IMR-90 (cell line): ENCODE measurements at regions not wholly inside any gene's neighbourhood (a gene's known extent, or its start where the extent isn't known, plus 50 kb on each side); places are given as distances from the start of the nearest gene placed in this dataset.

Experiments
- ATAC-seq: fragments of 200-7000 bp; cut with Tn5 transposase; 2 replicates; pipeline ENCODE4 v1.9.1; 2020; ENCODE audit warnings: low read depth, mild to moderate bottlenecking, moderate library complexity
- BruUV-seq: library from RNA; stranded (reverse); fragments of 400-500 nt; replicated peaks from 2 replicates; lab custom pipeline; 2021; lab: Mats Ljungman, UMichigan
- CTCF ChIA-PET: fragments of 300-600 bp; formaldehyde crosslinking; extraction: SDS; loops from one replicate; lab custom pipeline; 2021; ENCODE audit warnings: antibody characterized with exemption; lab: Yijun Ruan, JAX
- POLR2A ChIA-PET: fragments of 300-600 bp; sonication (Branson Sonifier 250); formaldehyde crosslinking; loops from one replicate; lab custom pipeline; 2022; ENCODE audit warnings: antibody characterized with exemption; ENCODE audit not compliant: unreplicated experiment; lab: Charles Lee
- DNase-seq: peaks from one replicate; pipeline ENCODE4 v3.0.0; 2013
- H2AFZ ChIP-seq: replicated peaks from 2 replicates; pipeline ENCODE3; 2013; ENCODE audit warnings: low read length, mild to moderate bottlenecking; ENCODE audit not compliant: poor library complexity
- H2AK5ac ChIP-seq: 2 replicates; pipeline ENCODE4 v1.6.1; 2013; ENCODE audit warnings: low read depth, low read length, inconsistent platforms
- H2AK9ac ChIP-seq: replicated peaks from 2 replicates; pipeline ENCODE3; 2013; ENCODE audit warnings: mild to moderate bottlenecking, low read depth, low read length, moderate library complexity; ENCODE audit not compliant: poor library complexity
- H2BK120ac ChIP-seq: 2 replicates; pipeline ENCODE4 v1.6.1; 2013; ENCODE audit warnings: low read depth, low read length, inconsistent platforms
- H2BK15ac ChIP-seq: 3 replicates; pipeline ENCODE4 v1.6.1; 2013; ENCODE audit warnings: low read depth, low read length, inconsistent platforms
- H2BK20ac ChIP-seq: 2 replicates; pipeline ENCODE4 v1.6.1; 2013; ENCODE audit warnings: low read depth, mild to moderate bottlenecking, inconsistent platforms, low read length, moderate library complexity
- H2BK5ac ChIP-seq: 2 replicates; pipeline ENCODE4 v1.6.1; 2013; ENCODE audit warnings: mild to moderate bottlenecking, low read depth, low read length, inconsistent platforms; ENCODE audit not compliant: poor library complexity, severe bottlenecking
- H3K14ac ChIP-seq: replicated peaks from 2 replicates; pipeline ENCODE4 v1.6.1; 2013; ENCODE audit warnings: low read depth, low read length, inconsistent platforms
- H3K18ac ChIP-seq: 2 replicates; pipeline ENCODE4 v1.6.1; 2013; ENCODE audit warnings: low read depth, low read length, control low read depth
- H3K23ac ChIP-seq: 2 replicates; pipeline ENCODE4 v1.6.1; 2013; ENCODE audit warnings: low read depth, low read length, inconsistent platforms
- H3K27ac ChIP-seq: 2 replicates; pipeline ENCODE4 v1.5.1; 2013; ENCODE audit warnings: mild to moderate bottlenecking, control low read depth, low read length; ENCODE audit not compliant: insufficient read depth
- H3K27me3 ChIP-seq: 2 replicates; pipeline ENCODE4 v1.6.1; 2013; ENCODE audit warnings: low read length; ENCODE audit not compliant: control insufficient read depth, insufficient read depth
- H3K36me3 ChIP-seq: 2 replicates; pipeline ENCODE4 v1.6.1; 2013; ENCODE audit warnings: low read length, mixed read lengths; ENCODE audit not compliant: control insufficient read depth, insufficient read depth
- H3K4ac ChIP-seq: 2 replicates; pipeline ENCODE4 v1.6.1; 2013; ENCODE audit warnings: low read depth, low read length, inconsistent platforms
- H3K4me1 ChIP-seq: 2 replicates; pipeline ENCODE4 v1.6.1; 2013; ENCODE audit warnings: low read length, mixed read lengths; ENCODE audit not compliant: control insufficient read depth, insufficient read depth
- H3K4me2 ChIP-seq: 2 replicates; pipeline ENCODE4 v1.6.1; 2013; ENCODE audit warnings: low read depth, mild to moderate bottlenecking, control low read depth, low read length, moderate library complexity
- H3K4me3 ChIP-seq: 2 replicates; pipeline ENCODE4 v1.5.1; 2013; ENCODE audit warnings: low read depth, mild to moderate bottlenecking, control low read depth, low read length, moderate library complexity; ENCODE audit not compliant: insufficient read depth
- H3K56ac ChIP-seq: 2 replicates; pipeline ENCODE4 v1.6.1; 2013; ENCODE audit warnings: low read length, inconsistent platforms; ENCODE audit not compliant: insufficient read depth; ENCODE audit errors: extremely low read depth
- H3K79me1 ChIP-seq, 2 experiments: 2 replicates each; pipeline ENCODE4 v1.6.1; 2013; ENCODE audit warnings: low read length in 2 of 2, inconsistent platforms in 1 of 2, low read depth in 1 of 2
- H3K9ac ChIP-seq: 2 replicates; pipeline ENCODE4 v1.6.1; 2013; ENCODE audit warnings: low read depth, low read length, control low read depth
- H3K9me1 ChIP-seq: 2 replicates; pipeline ENCODE4 v1.6.1; 2013; ENCODE audit warnings: low read length, inconsistent platforms; ENCODE audit not compliant: insufficient read depth
- H3K9me3 ChIP-seq: 2 replicates; pipeline ENCODE4 v1.6.1; 2013; ENCODE audit warnings: low read length; ENCODE audit not compliant: control insufficient read depth, insufficient read depth
- H4K20me1 ChIP-seq: 2 replicates; pipeline ENCODE4 v1.6.1; 2013; ENCODE audit warnings: low read length, inconsistent platforms; ENCODE audit not compliant: insufficient read depth
- H4K5ac ChIP-seq: 2 replicates; pipeline ENCODE4 v1.6.1; 2013; ENCODE audit warnings: mild to moderate bottlenecking, low read depth, low read length, control low read depth
- H4K8ac ChIP-seq, 2 experiments: 2 replicates each; pipeline ENCODE4 v1.6.1; 2013; ENCODE audit warnings: low read depth in 2 of 2, low read length in 2 of 2, control low read depth in 1 of 2, inconsistent platforms in 1 of 2
- H4K91ac ChIP-seq: 2 replicates; pipeline ENCODE4 v1.6.1; 2013; ENCODE audit warnings: low read depth, low read length, inconsistent platforms; ENCODE audit not compliant: insufficient read depth
- CHD1 ChIP-seq: IDR thresholded peaks from 2 replicates; pipeline ENCODE4 v1.6.1; 2012; ENCODE audit warnings: low read depth, low read length, improper control_type of control experiment
- CTCF ChIP-seq: conservative IDR thresholded peaks from 2 replicates; pipeline ENCODE4 v1.5.1; 2012; ENCODE audit warnings: mild to moderate bottlenecking, low read depth, low read length, improper control_type of control experiment
- MAZ ChIP-seq: IDR thresholded peaks from 2 replicates; pipeline ENCODE4 v1.6.1; 2012; ENCODE audit warnings: low read depth, mild to moderate bottlenecking, low read length, improper control_type of control experiment, moderate library complexity, borderline replicate concordance
- MXI1 ChIP-seq: IDR thresholded peaks from 2 replicates; pipeline ENCODE4 v1.6.1; 2012; ENCODE audit warnings: low read depth, mild to moderate bottlenecking, low read length, moderate library complexity, borderline replicate concordance
- NFE2L2 ChIP-seq: fragments of 150-350 bp; IDR thresholded peaks from 2 replicates; pipeline ENCODE4 v1.6.1; 2016; ENCODE audit warnings: low read depth, mild to moderate bottlenecking, low read length
- POLR2A ChIP-seq: IDR thresholded peaks from 2 replicates; pipeline ENCODE4 v1.6.1; 2012; ENCODE audit warnings: mild to moderate bottlenecking, low read depth, low read length
- RAD21 ChIP-seq: IDR thresholded peaks from 2 replicates; pipeline ENCODE4 v1.6.1; 2012; ENCODE audit warnings: low read length, improper control_type of control experiment
- RCOR1 ChIP-seq: IDR thresholded peaks from 2 replicates; pipeline ENCODE4 v1.6.1; 2012; ENCODE audit warnings: mild to moderate bottlenecking, low read length, improper control_type of control experiment; ENCODE audit not compliant: insufficient replicate concordance
- WGBS, 2 experiments: methylation state at CpG; one replicate each; pipeline versions ENCODE4 v1.1.5 to v1.1.7; 2013; ENCODE audit warnings: missing lambda C conversion rate in 2 of 2; ENCODE audit not compliant: insufficient read length in 1 of 2; ENCODE audit errors: extremely low coverage in 2 of 2; 5-methylcytosine and 5-hydroxymethylcytosine counted together
- dilution Hi-C: fragments of 300-500 bp; cut with HindIII; formaldehyde crosslinking; loops from one replicate; pipeline ENCODE4 v1.14.3; 2018; ENCODE audit warnings: low sequenced_read_pairs; ENCODE audit not compliant: unreplicated experiment
- in situ Hi-C: fragments of 300-500 bp; cut with MboI; formaldehyde crosslinking; loops from 3 replicates; pipeline ENCODE4 v1.14.3; 2019; ENCODE audit warnings: low sequenced_read_pairs, inconsistent platforms, mixed read lengths
- intact Hi-C: fragments of 100-400 bp; cut with micrococcal nuclease; formaldehyde crosslinking; loops from 2 replicates; pipeline ENCODE4 v1.10.0; 2022

- ATAC-seq: no peak
- no peaks in the 10 kb centered on the region for H3K27me3 ChIP-seq
- ChIA-PET POLR2A (no interaction called here), CTCF (interaction anchor here (0.6 kb wide), 1 partner anchor 66 kb away, joined by 3 read pairs; no protein-coding TSS in a partner anchor)
- H2AFZ ChIP-seq: no peak overlapping the region
- H2AK9ac ChIP-seq: no peak overlapping the region
- no peak overlapping the region for H3K27ac ChIP-seq
- H3K18ac ChIP-seq: no peak overlapping the region
- no peak overlapping the region for H4K8ac ChIP-seq
- H4K5ac ChIP-seq: no peak overlapping the region
- no peak overlapping the region for H3K4me3 ChIP-seq
- H3K36me3 ChIP-seq: no peaks in the 10 kb centered on the region
- H2BK5ac ChIP-seq: no peak overlapping the region
- no peak overlapping the region for H3K14ac ChIP-seq
- no peaks in the 10 kb centered on the region for H3K4me1 ChIP-seq
- no peak for TF ChIP-seq RAD21
- no peak for TF ChIP-seq CTCF
- no peak for TF ChIP-seq CHD1
- no peak for TF ChIP-seq POLR2A
- TF ChIP-seq NFE2L2: no peak
- TF ChIP-seq MAZ: no peak
- no peak for TF ChIP-seq MXI1
- no peak for TF ChIP-seq RCOR1
- H2AK5ac ChIP-seq: no peak overlapping the region
- no peaks in the 10 kb centered on the region for H3K9me1 ChIP-seq
- H3K9ac ChIP-seq: no peak overlapping the region
- in situ Hi-C loops (no loop called here), intact Hi-C loops (no loop called here), dilution Hi-C loops (no loop called here)
- H2BK20ac ChIP-seq: no peak overlapping the region
- no peak overlapping the region for H4K91ac ChIP-seq
- H3K4me2 ChIP-seq: no peak overlapping the region
- no peak overlapping the region for H3K23ac ChIP-seq
- WGBS, 2 experiments: no CpG with 5 or more reads among the region's 3 CpGs
- no peak for DNase-seq
- BruUV-seq: no TSS peak
- H4K20me1 ChIP-seq: no peaks in the 10 kb centered on the region
- H2BK120ac ChIP-seq: no peak overlapping the region
- H2BK15ac ChIP-seq: no peak overlapping the region
- H3K4ac ChIP-seq: no peak overlapping the region
- H3K9me3 ChIP-seq: no peaks in the 10 kb centered on the region
- H3K56ac ChIP-seq: no peak overlapping the region
- H3K79me1 ChIP-seq: no peaks in the 10 kb centered on the region
These were observed 229.8 kb downstream of the ALX1 start for GRCh38 chr12:85509857-85510256.
